OCI-LY7 (cell line): ENCODE measurements at regions not wholly inside any gene's neighbourhood (a gene's known extent, or its start where the extent isn't known, plus 50 kb on each side); places are given as distances from the start of the nearest gene placed in this dataset.
A peak's percentile ranks its signal among the peaks of the same experiment; 100 is the strongest.

Experiments used
- BruUV-seq: library from RNA; stranded (reverse); fragments of 400-500 nt; replicated peaks from 2 replicates; lab custom pipeline; 2021; lab: Mats Ljungman, UMichigan
- CTCF ChIA-PET: fragments of 300-600 bp; sonication (Branson Sonifier 250); formaldehyde crosslinking; loops from one replicate; lab custom pipeline; 2022; ENCODE audit warnings: antibody characterized with exemption; ENCODE audit not compliant: unreplicated experiment; lab: Charles Lee
- POLR2A ChIA-PET: fragments of 300-600 bp; sonication (Branson Sonifier 250); formaldehyde crosslinking; loops from one replicate; lab custom pipeline; 2022; ENCODE audit warnings: antibody characterized with exemption; lab: Charles Lee
- DNase-seq: peaks from one replicate; pipeline ENCODE4 v3.0.0-alpha.2; 2015; ENCODE audit warnings: low spot score
- H2AFZ ChIP-seq: fragments of 200-600 bp; sonication (generic), shearing (Covaris generic); 2 replicates; pipeline ENCODE4 v1.6.1; 2014; ENCODE audit warnings: mild to moderate bottlenecking, antibody characterized with exemption, low read length, moderate library complexity
- H3K27ac ChIP-seq: fragments of 200-600 bp; sonication (generic); 2 replicates; pipeline ENCODE4 v1.5.1; 2014; ENCODE audit warnings: mixed run types, low read depth, mild to moderate bottlenecking, moderate library complexity, low read length, inconsistent platforms; ENCODE audit not compliant: poor library complexity, severe bottlenecking
- H3K36me3 ChIP-seq: fragments of 200-600 bp; sonication (generic); 2 replicates; pipeline ENCODE4 v1.6.1; 2014; ENCODE audit warnings: mild to moderate bottlenecking, antibody characterized with exemption, low read length, moderate library complexity, mixed read lengths; ENCODE audit not compliant: insufficient read depth
- H3K4me1 ChIP-seq: fragments of 200-600 bp; sonication (generic); 2 replicates; pipeline ENCODE4 v1.5.1; 2014; ENCODE audit warnings: mild to moderate bottlenecking, low read length; ENCODE audit not compliant: insufficient read depth, poor library complexity, severe bottlenecking
- H3K4me2 ChIP-seq: fragments of 200-600 bp; sonication (generic); 2 replicates; pipeline ENCODE4 v1.6.1; 2014; ENCODE audit warnings: mild to moderate bottlenecking, low read length
- H3K4me3 ChIP-seq: fragments of 200-600 bp; sonication (generic); 2 replicates; pipeline ENCODE4 v1.5.1; 2014; ENCODE audit warnings: mild to moderate bottlenecking, low read depth, low read length; ENCODE audit not compliant: poor library complexity, severe bottlenecking
- H3K79me2 ChIP-seq: fragments of 200-600 bp; sonication (generic); 2 replicates; pipeline ENCODE4 v1.6.1; 2016; ENCODE audit warnings: low read depth, mild to moderate bottlenecking, low read length, moderate library complexity, mixed read lengths; ENCODE audit not compliant: insufficient read depth
- H3K9me2 ChIP-seq: fragments of 200-600 bp; sonication (generic); 2 replicates; pipeline ENCODE4 v1.6.1; 2016; ENCODE audit warnings: mild to moderate bottlenecking, low read length, mixed read lengths; ENCODE audit not compliant: insufficient read depth
- H3K9me3 ChIP-seq: fragments of 200-600 bp; sonication (generic); 2 replicates; pipeline ENCODE4 v1.6.1; 2014; ENCODE audit warnings: mild to moderate bottlenecking, mixed run types, low read length, mixed read lengths
- H4K20me1 ChIP-seq: fragments of 200-600 bp; sonication (generic); 2 replicates; pipeline ENCODE4 v1.6.1; 2014; ENCODE audit warnings: mild to moderate bottlenecking, antibody characterized with exemption, low read length, moderate library complexity, mixed read lengths; ENCODE audit not compliant: insufficient read depth
- CTCF ChIP-seq: fragments of 200-600 bp; sonication (generic); conservative IDR thresholded peaks from 2 replicates; pipeline ENCODE4 v1.5.1; 2014; ENCODE audit warnings: mild to moderate bottlenecking, antibody characterized with exemption, low read length, moderate library complexity, mixed read lengths
- EZH2phosphoT487 ChIP-seq: fragments of 200-600 bp; sonication (generic); IDR thresholded peaks from 2 replicates; pipeline ENCODE4 v1.6.1; 2018; ENCODE audit warnings: low read depth, borderline replicate concordance, mild to moderate bottlenecking, mixed run types, antibody characterized with exemption, low read length, moderate library complexity, mixed read lengths
- intact Hi-C: fragments of 100-400 bp; cut with micrococcal nuclease; formaldehyde crosslinking; loops from one replicate; pipeline ENCODE4 v1.10.0; 2022; ENCODE audit not compliant: unreplicated experiment

- TF ChIP-seq CTCF (no peak), EZH2phosphoT487 (no peak)
- Histone ChIP-seq H3K4me3 (no peak overlapping the region), H3K9me2 (no peaks in the 10 kb centered on the region), H3K27ac (no peak overlapping the region), H3K4me2 (peak overlapping the region; percentile 31), H2AFZ (peak overlapping the region; percentile 19; the same call in 1 of the 2 replicates), H3K4me1 (peaks cover 27% of the 10 kb centered on the region), H3K9me3 (no peaks in the 10 kb centered on the region), H3K79me2 (no peaks in the 10 kb centered on the region), H4K20me1 (no peaks in the 10 kb centered on the region), H3K36me3 (no peaks in the 10 kb centered on the region)
- no TSS peak for BruUV-seq
- DNase-seq: peak; percentile 24
- POLR2A ChIA-PET: interaction anchor here (1.3 kb wide), 1 partner anchor 11 kb away, joined by 5 read pairs; no protein-coding TSS in a partner anchor
- CTCF ChIA-PET: no interaction called here
- intact Hi-C loops: loop anchor here (5.0 kb wide), 1 partner anchor 63 kb away; no protein-coding TSS in a partner anchor
Observed at GRCh38 chr12:111038941-111039340, 118.6 kb upstream of the MYL2 start.

GRCh38 chr12:111038077-111038476 is 117.7 kb upstream of the MYL2 start:
- Histone ChIP-seq H4K20me1 (no peaks in the 10 kb centered on the region), H3K4me3 (no peak overlapping the region), H3K27ac (no peak overlapping the region), H2AFZ (peak overlapping the region; percentile 19; the same call in 1 of the 2 replicates), H3K4me2 (no peak overlapping the region), H3K36me3 (no peaks in the 10 kb centered on the region), H3K9me3 (no peaks in the 10 kb centered on the region), H3K79me2 (no peaks in the 10 kb centered on the region), H3K9me2 (no peaks in the 10 kb centered on the region), H3K4me1 (peaks cover 27% of the 10 kb centered on the region)
- POLR2A ChIA-PET: interaction anchor here (0.6 to 1.3 kb wide), 2 partner anchors 11 to 56 kb away, joined by 3 to 5 read pairs; no protein-coding TSS in a partner anchor
- CTCF ChIA-PET: no interaction called here
- no peak for DNase-seq
- intact Hi-C loops: loop anchor here (5.0 kb wide), 1 partner anchor 64 kb away; no protein-coding TSS in a partner anchor
- TF ChIP-seq EZH2phosphoT487 (no peak), CTCF (no peak)
- no TSS peak for BruUV-seq

- POLR2A ChIA-PET: no interaction called here
- no peak for DNase-seq
- BruUV-seq: no TSS peak
- H2AFZ ChIP-seq: no peak overlapping the region
- intact Hi-C loops: loop anchor here (5.0 kb wide), 1 partner anchor 65 kb away; no protein-coding TSS in a partner anchor
- peaks cover 27% of the 10 kb centered on the region for H3K4me1 ChIP-seq
- CTCF ChIA-PET: no interaction called here
- H3K4me3 ChIP-seq: no peak overlapping the region
- no peaks in the 10 kb centered on the region for H4K20me1 ChIP-seq
- 0 out of 2 replicates have a peak overlapping the region, but pooled peaks have one; percentile 14 for H3K4me2 ChIP-seq
- no peak overlapping the region for H3K27ac ChIP-seq
- no peaks in the 10 kb centered on the region for H3K9me2 ChIP-seq
- no peaks in the 10 kb centered on the region for H3K36me3 ChIP-seq
- TF ChIP-seq EZH2phosphoT487 (no peak), CTCF (no peak)
- no peaks in the 10 kb centered on the region for H3K9me3 ChIP-seq
- H3K79me2 ChIP-seq: no peaks in the 10 kb centered on the region
Observed at GRCh38 chr12:111037047-111037446, 116.7 kb upstream of the MYL2 start.
